HL-60 (cell line): ENCODE measurements at regions not wholly inside any gene's neighbourhood (a gene's known extent, or its start where the extent isn't known, plus 50 kb on each side); places are given as distances from the start of the nearest gene placed in this dataset.

ENCODE experiments used
- CTCF ChIP-seq: IDR thresholded peaks from one replicate; pipeline ENCODE4 v1.5.1; 2011; ENCODE audit warnings: low read length, control low read depth, inconsistent platforms; ENCODE audit not compliant: insufficient read depth
- GABPA ChIP-seq: IDR thresholded peaks from 2 replicates; pipeline ENCODE4 v1.6.1; 2012; ENCODE audit warnings: low read depth
- SPI1 ChIP-seq: IDR thresholded peaks from 2 replicates; pipeline ENCODE4 v1.6.1; 2012; ENCODE audit warnings: low read depth, mild to moderate bottlenecking, borderline replicate concordance

GRCh38 chr11:121869478-121869877 lies 246.5 kb downstream of the BLID start:
- TF ChIP-seq CTCF (no peak), SPI1 (no peak), GABPA (no peak)
